ENCODE measurements at regions not wholly inside any gene's neighbourhood (a gene's known extent, or its start where the extent isn't known, plus 50 kb on each side); places are given as distances from the start of the nearest gene placed in this dataset.
"Not testable (repeated sequence)": the region's sequence is repeated elsewhere in the genome, so short reads cannot be mapped to it uniquely, and the experiment has no call there.

DNA sequence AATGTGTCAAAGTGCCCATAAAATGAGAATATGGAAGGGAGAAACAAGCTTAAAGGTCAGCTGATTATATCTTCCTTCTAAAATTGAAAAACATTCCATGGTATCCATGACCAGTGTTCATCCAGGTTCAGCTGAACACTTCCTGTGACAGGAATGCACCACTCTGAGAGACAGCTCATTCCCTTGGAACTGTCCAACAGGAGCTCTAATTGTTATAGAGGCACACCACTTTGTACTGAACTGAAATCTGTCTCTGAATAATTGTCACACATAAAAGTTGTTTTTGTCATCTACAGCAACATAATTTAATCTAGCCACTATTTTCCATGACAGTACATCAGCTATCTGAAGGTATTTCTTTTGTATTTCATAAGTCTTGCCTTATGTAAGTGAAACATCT, 195.9 kb upstream of the ZNF804A start (continued):
- TF ChIP-seq ZFP36 (IDR thresholded peaks at IDR 0.05; ENCODE audit: low read depth, low read length, partially characterized antibody) = no peak
- TF ChIP-seq ARID2 (IDR thresholded peaks at IDR 0.05) = no peak
- no peak for TF ChIP-seq CC2D1A (IDR thresholded peaks at IDR 0.05)
- no peak for TF ChIP-seq MAZ (CRISPR knock-in tag; conservative IDR thresholded peaks at IDR 0.05 in 1 of 2, IDR thresholded peaks at IDR 0.05 in 1 of 2)
- no peak for TF ChIP-seq MCM7 (IDR thresholded peaks at IDR 0.05)
- TF ChIP-seq, protein P1, sequence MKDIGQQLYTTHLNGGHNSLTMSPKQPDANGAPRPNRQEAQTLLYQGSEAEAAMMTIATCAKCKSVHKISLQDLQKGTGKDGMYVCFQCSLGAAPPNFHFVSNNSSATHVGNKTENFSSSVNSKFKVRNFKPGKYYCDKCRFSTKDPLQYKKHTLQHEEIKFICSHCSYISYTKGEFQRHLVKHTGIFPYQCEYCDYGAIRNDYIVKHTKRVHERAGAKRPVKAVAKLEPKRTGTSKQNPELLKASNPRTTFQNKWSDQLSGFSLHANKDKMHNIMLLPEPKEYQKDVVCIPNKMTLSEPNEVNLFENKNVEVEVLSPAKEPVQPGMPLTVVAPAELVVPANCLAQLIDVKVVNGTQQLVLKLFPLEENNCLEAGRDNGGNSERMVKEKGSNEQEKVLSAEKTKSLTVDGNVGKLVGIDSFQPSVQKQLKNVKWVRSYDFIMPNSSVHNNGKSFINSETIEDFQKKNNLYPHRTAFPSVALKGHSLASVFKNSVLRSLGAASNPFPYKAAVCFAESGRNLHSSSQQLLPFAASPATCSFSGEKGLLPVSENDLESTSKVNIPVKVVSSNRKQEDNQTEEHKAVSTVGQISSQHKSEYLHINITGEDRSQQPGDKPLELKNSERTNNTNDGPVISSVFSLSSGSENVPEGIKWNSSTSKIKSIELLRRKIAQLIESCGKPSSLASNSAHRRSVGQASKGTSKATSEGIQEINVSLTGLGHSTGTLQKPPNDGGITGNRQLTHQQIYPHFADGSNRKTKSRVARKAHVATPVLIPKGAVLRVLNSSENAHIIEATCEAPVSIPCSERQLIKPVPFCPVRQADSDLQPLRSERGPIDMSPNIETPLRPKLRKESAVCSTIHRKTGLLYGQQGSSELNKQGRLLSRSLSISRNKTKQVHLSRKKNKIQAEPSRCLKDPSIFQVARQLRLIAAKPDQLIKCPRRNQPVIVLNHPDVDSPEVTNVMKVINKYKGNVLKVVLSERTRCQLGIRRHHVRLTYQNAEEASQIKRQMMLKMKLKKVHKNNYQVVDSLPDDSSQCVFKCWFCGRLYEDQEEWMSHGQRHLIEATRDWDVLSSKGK (CRISPR knock-in tag; IDR thresholded peaks at IDR 0.05) = no peak
- no peak for TF ChIP-seq PHF20 (IDR thresholded peaks at IDR 0.05; ENCODE audit: partially characterized antibody)

DNA sequence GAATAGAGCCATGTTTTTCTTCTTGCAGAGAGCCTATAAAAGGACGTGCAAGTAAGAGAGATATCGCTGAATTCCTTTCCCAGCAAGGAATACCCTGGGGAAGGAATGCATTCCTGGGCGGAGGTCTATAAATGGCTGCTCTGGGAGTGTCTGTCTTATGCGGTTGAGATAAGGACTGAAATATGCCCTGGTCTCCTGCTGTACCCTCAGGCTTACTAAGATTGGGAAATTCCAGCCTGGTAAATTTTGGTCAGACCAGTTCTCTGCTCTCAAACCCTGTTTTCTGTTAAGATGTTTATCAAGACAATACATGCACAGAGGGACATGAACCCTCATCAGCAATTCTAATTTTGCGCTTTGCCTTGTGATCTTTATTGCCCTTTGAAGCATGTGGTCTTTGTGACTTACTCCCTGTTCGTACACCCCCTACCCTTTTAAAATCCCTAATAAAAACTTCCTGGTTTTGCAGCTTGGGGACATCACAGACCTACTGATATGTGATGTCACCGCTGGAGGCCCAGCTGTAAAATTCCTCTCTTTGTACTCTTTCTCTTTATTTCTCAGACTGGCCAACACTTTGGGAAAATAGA, 191.2 kb upstream of the ZNF804A start:
- H3K79me2 ChIP-seq (ENCODE audit: control insufficient read depth, insufficient read depth, low read length); H2AFZ ChIP-seq (ENCODE audit: low read depth, low read length); H3K27me3 ChIP-seq (ENCODE audit: control insufficient read depth in 2 of 2, insufficient read depth in 2 of 2, low read length in 2 of 2); intact Hi-C loops (cut with micrococcal nuclease); ATAC-seq; FAIRE-seq; H3K9me3 ChIP-seq (replicated peaks; ENCODE audit: control insufficient read depth, insufficient read depth, low read depth, low read length); CTCF ChIA-PET (ENCODE audit: low intra/inter-chr PET ratio); H3K27ac ChIP-seq (ENCODE audit: extremely low read depth, low read depth, low read length); H4K20me1 ChIP-seq (replicated peaks; ENCODE audit: control insufficient read depth, insufficient read depth, low read length); in situ Hi-C loops (cut with MboI); H3K36me3 ChIP-seq (ENCODE audit: control insufficient read depth, insufficient read depth, low read length); H3K9ac ChIP-seq (ENCODE audit: insufficient read depth in 1 of 2, low read depth in 2 of 2, low read length in 2 of 2); H3K9me1 ChIP-seq (ENCODE audit: control insufficient read depth, insufficient read depth, low read length); BruUV-seq (replicated peaks); H3K4me3 ChIP-seq; POLR2A ChIA-PET; H3K4me1 ChIP-seq (replicated peaks in 1 of 2; ENCODE audit: control insufficient read depth in 2 of 2, insufficient read depth in 2 of 2, low read length in 2 of 2); H3K4me2 ChIP-seq (ENCODE audit: insufficient read depth, low read length); DNase-seq (ENCODE audit: extremely low read depth in 1 of 4, low spot score in 3 of 4): not testable (repeated sequence)
- WGBS (ENCODE audit: insufficient coverage, low coverage, missing lambda C conversion rate) = 6% methylated on average over 7 of the region's 7 CpGs
